ENCODE measurements at regions not wholly inside any gene's neighbourhood (a gene's known extent, or its start where the extent isn't known, plus 50 kb on each side); places are given as distances from the start of the nearest gene placed in this dataset.

- intact Hi-C loops (cut with micrococcal nuclease): no loop called here
- no peak overlapping the region for H3K27ac Mint-ChIP-seq
- Histone ChIP-seq H4K20me1 (ENCODE audit: insufficient read depth, low read length) (no peaks in the 10 kb centered on the region), H3K9me3 (replicated peaks in 1 of 2; ENCODE audit: control insufficient read depth in 1 of 2, insufficient read depth in 1 of 2, low read length in 2 of 2) (no peaks in the 10 kb centered on the region), H3K36me3 (replicated peaks in 1 of 2; ENCODE audit: control insufficient read depth in 1 of 2, insufficient read depth in 2 of 2, low read length in 2 of 2) (no peaks in the 10 kb centered on the region), H3K9ac (ENCODE audit: insufficient read depth, low read length, poor library complexity, severe bottlenecking) (no peak overlapping the region), H3K27me3 (ENCODE audit: control insufficient read depth in 2 of 2, insufficient read depth in 2 of 2, low read length in 2 of 2) (peaks cover 3 to 16% of the 10 kb centered on the region in 2 donors), H3K27ac (ENCODE audit: low read depth in 1 of 2, low read length in 2 of 2) (no peak overlapping the region), H3K4me3 (replicated peaks in 1 of 3; ENCODE audit: low read depth in 2 of 3, low read length in 3 of 3) (no peak overlapping the region), H2AFZ (ENCODE audit: insufficient read depth, low read depth, low read length, poor library complexity, severe bottlenecking) (no peak overlapping the region), H3K4me1 (ENCODE audit: control insufficient read depth in 1 of 2, insufficient read depth in 2 of 2, low read length in 2 of 2) (no peaks in the 10 kb centered on the region), H3K79me2 (ENCODE audit: insufficient read depth, low read length) (no peaks in the 10 kb centered on the region), H3K4me2 (replicated peaks; ENCODE audit: extremely low read depth, low read length, poor library complexity, severe bottlenecking) (no peak overlapping the region)
- 100% methylated on average over 1 of the region's 5 CpGs for WGBS (ENCODE audit: insufficient coverage)
- no peak for TF ChIP-seq CTCF (IDR thresholded peaks at IDR 0.05)
- no peak for DNase-seq
- H3K36me3 Mint-ChIP-seq: no peaks in the 10 kb centered on the region
- no peak overlapping the region for H3K4me3 Mint-ChIP-seq
- peaks cover 19 to 33% (median 22%) of the 10 kb centered on the region in 3 donors for H3K27me3 Mint-ChIP-seq (ENCODE audit: low read depth in 3 of 3)
- no peaks in the 10 kb centered on the region for H3K4me1 Mint-ChIP-seq
- H3K9me3 Mint-ChIP-seq: no peaks in the 10 kb centered on the region
Measured at GRCh38 chr5:174340226-174340625, 294.7 kb downstream of the NSG2 start.

GRCh38 chr5:174342696-174343095, 297.2 kb downstream of the NSG2 start:
- intact Hi-C loops (cut with micrococcal nuclease): no loop called here
- DNase-seq: no peak
- H3K4me1 ChIP-seq (ENCODE audit: control insufficient read depth in 1 of 2, insufficient read depth in 2 of 2, low read length in 2 of 2): no peaks in the 10 kb centered on the region
- H3K9me3 ChIP-seq (replicated peaks in 1 of 2; ENCODE audit: control insufficient read depth in 1 of 2, insufficient read depth in 1 of 2, low read length in 2 of 2): no peaks in the 10 kb centered on the region
- no peak overlapping the region for H3K9ac ChIP-seq (ENCODE audit: insufficient read depth, low read length, poor library complexity, severe bottlenecking)
- Mint-ChIP-seq H3K4me3 (no peak overlapping the region), H3K4me1 (no peaks in the 10 kb centered on the region), H3K36me3 (no peaks in the 10 kb centered on the region), H3K9me3 (no peaks in the 10 kb centered on the region), H3K27ac (no peak overlapping the region), H3K27me3 (ENCODE audit: low read depth in 3 of 3) (peaks cover 11 to 17% (median 12%) of the 10 kb centered on the region in 3 donors)
- no peaks in the 10 kb centered on the region for H4K20me1 ChIP-seq (ENCODE audit: insufficient read depth, low read length)
- no peak for TF ChIP-seq CTCF (IDR thresholded peaks at IDR 0.05)
- no peaks in the 10 kb centered on the region for H3K36me3 ChIP-seq (replicated peaks in 1 of 2; ENCODE audit: control insufficient read depth in 1 of 2, insufficient read depth in 2 of 2, low read length in 2 of 2)
- H3K27me3 ChIP-seq (ENCODE audit: control insufficient read depth in 2 of 2, insufficient read depth in 2 of 2, low read length in 2 of 2): peaks cover 3 to 8% of the 10 kb centered on the region in 2 donors
- no CpG with 5 or more reads among the region's 1 CpG for WGBS (ENCODE audit: insufficient coverage)
- H3K79me2 ChIP-seq (ENCODE audit: insufficient read depth, low read length): no peaks in the 10 kb centered on the region
- H2AFZ ChIP-seq (ENCODE audit: insufficient read depth, low read depth, low read length, poor library complexity, severe bottlenecking): no peak overlapping the region
- no peak overlapping the region for H3K4me2 ChIP-seq (replicated peaks; ENCODE audit: extremely low read depth, low read length, poor library complexity, severe bottlenecking)
- no peak overlapping the region for H3K4me3 ChIP-seq (replicated peaks in 1 of 3; ENCODE audit: low read depth in 2 of 3, low read length in 3 of 3)
- no peak overlapping the region for H3K27ac ChIP-seq (ENCODE audit: low read depth in 1 of 2, low read length in 2 of 2)

Measured in CD14-positive monocyte (primary cell).